ENCODE measurements at regions not wholly inside any gene's neighbourhood (a gene's known extent, or its start where the extent isn't known, plus 50 kb on each side); places are given as distances from the start of the nearest gene placed in this dataset.

GRCh38 chr6:117149324-117149723, 116.0 kb upstream of the VGLL2 start:
- no peak for TF ChIP-seq CTCF (IDR thresholded peaks at IDR 0.05; ENCODE audit: low read depth, low read length)
- DNase-seq (ENCODE audit: low read depth in 2 of 2) = no peak

GRCh38 chr6:117156741-117157140, 108.6 kb upstream of the VGLL2 start:
- no peak overlapping the region for H3K4me3 ChIP-seq (replicated peaks in 1 of 2; ENCODE audit: low read depth in 2 of 2, low read length in 2 of 2)
- no peak for TF ChIP-seq CTCF (IDR thresholded peaks at IDR 0.05; ENCODE audit: low read depth, low read length)

More at GRCh38 chr6:117149324-117149723, 116.0 kb upstream of the VGLL2 start:
- no peak overlapping the region for H3K4me3 ChIP-seq (replicated peaks in 1 of 2; ENCODE audit: low read depth in 2 of 2, low read length in 2 of 2)

GRCh38 chr6:117157448-117157847, 107.9 kb upstream of the VGLL2 start:
- H3K4me3 ChIP-seq (replicated peaks in 1 of 2; ENCODE audit: low read depth in 2 of 2, low read length in 2 of 2) = no peak overlapping the region
- no peak for TF ChIP-seq CTCF (IDR thresholded peaks at IDR 0.05; ENCODE audit: low read depth, low read length)
- no peak for DNase-seq (ENCODE audit: low read depth in 2 of 2)

More at GRCh38 chr6:117156741-117157140, 108.6 kb upstream of the VGLL2 start:
- no peak for DNase-seq (ENCODE audit: low read depth in 2 of 2)

GRCh38 chr6:117165911-117166499, 99.4 kb upstream of the VGLL2 start:
- no peak for DNase-seq (ENCODE audit: low read depth in 2 of 2)
- H3K4me3 ChIP-seq (replicated peaks in 1 of 2; ENCODE audit: low read depth in 2 of 2, low read length in 2 of 2) = no peak overlapping the region
- no peak for TF ChIP-seq CTCF (IDR thresholded peaks at IDR 0.05; ENCODE audit: low read depth, low read length)

- no peak overlapping the region for H3K4me3 ChIP-seq (replicated peaks in 1 of 2; ENCODE audit: low read depth in 2 of 2, low read length in 2 of 2)
- no peak for TF ChIP-seq CTCF (IDR thresholded peaks at IDR 0.05; ENCODE audit: low read depth, low read length)
- no peak for DNase-seq (ENCODE audit: low read depth in 2 of 2)
Observed at GRCh38 chr6:117167520-117168271, 97.7 kb upstream of the VGLL2 start.

- no peak for DNase-seq (ENCODE audit: low read depth in 2 of 2)
- TF ChIP-seq CTCF (IDR thresholded peaks at IDR 0.05; ENCODE audit: low read depth, low read length) = no peak
- H3K4me3 ChIP-seq (replicated peaks in 1 of 2; ENCODE audit: low read depth in 2 of 2, low read length in 2 of 2) = no peak overlapping the region
Observed at GRCh38 chr6:117168296-117169063, 96.9 kb upstream of the VGLL2 start.
